GM23338 (cell line): ENCODE measurements at regions not wholly inside any gene's neighbourhood (a gene's known extent, or its start where the extent isn't known, plus 50 kb on each side); places are given as distances from the start of the nearest gene placed in this dataset.

Experiments used
- ATAC-seq: fragments of 200-7000 bp; cut with Tn5 transposase; 3 replicates; pipeline ENCODE4 v1.9.1; 2020
- DNase-seq: peaks from one replicate; pipeline ENCODE4 v3.0.0-alpha.2; 2015; ENCODE audit warnings: low spot score
- H2AFZ ChIP-seq: fragments of 200-600 bp; sonication (generic); 2 replicates; pipeline ENCODE4 v1.8.0; 2016; ENCODE audit warnings: antibody characterized with exemption, mild to moderate bottlenecking, moderate library complexity
- H3F3A ChIP-seq: fragments of 200-600 bp; sonication (generic); replicated peaks from 2 replicates; pipeline ENCODE4 v1.8.0; 2017; ENCODE audit warnings: antibody characterized with exemption, mixed run types, low read depth
- H3K27ac ChIP-seq: fragments of 200-600 bp; sonication (generic); 2 replicates; pipeline ENCODE4 v1.6.1; 2016; ENCODE audit warnings: low read depth
- H3K27me3 ChIP-seq: fragments of 200-600 bp; sonication (generic); 2 replicates; pipeline ENCODE4 v1.8.0; 2016; ENCODE audit warnings: mild to moderate bottlenecking, mixed run types, moderate library complexity; ENCODE audit not compliant: insufficient read depth
- H3K36me3 ChIP-seq: fragments of 200-600 bp; sonication (generic); 2 replicates; pipeline ENCODE4 v1.8.0; 2016; ENCODE audit warnings: mild to moderate bottlenecking; ENCODE audit not compliant: insufficient read depth
- H3K4me1 ChIP-seq: fragments of 200-600 bp; sonication (generic); 2 replicates; pipeline ENCODE4 v1.8.0; 2016; ENCODE audit warnings: mild to moderate bottlenecking, moderate library complexity; ENCODE audit not compliant: insufficient read depth
- H3K4me2 ChIP-seq: fragments of 200-600 bp; sonication (generic); 2 replicates; pipeline ENCODE4 v1.7.1; 2017; ENCODE audit warnings: mixed run types
- H3K4me3 ChIP-seq: fragments of 200-600 bp; sonication (generic); 2 replicates; pipeline ENCODE4 v1.6.1; 2016; ENCODE audit warnings: mixed run types
- H3K79me2 ChIP-seq: fragments of 200-600 bp; sonication (generic); replicated peaks from 2 replicates; pipeline ENCODE4 v1.8.0; 2017; ENCODE audit warnings: mild to moderate bottlenecking; ENCODE audit not compliant: insufficient read depth
- H3K9me2 ChIP-seq: fragments of 200-600 bp; sonication (generic); 2 replicates; pipeline ENCODE4 v1.8.0; 2017; ENCODE audit not compliant: insufficient read depth
- H4K20me1 ChIP-seq: fragments of 200-600 bp; sonication (generic); replicated peaks from 2 replicates; pipeline ENCODE4 v1.8.0; 2017; ENCODE audit warnings: mild to moderate bottlenecking; ENCODE audit not compliant: insufficient read depth
- H3K27ac Mint-ChIP-seq: 2 replicates; pipeline ENCODE4 v1.8.0; 2020; ENCODE audit warnings: inconsistent platforms, mild to moderate bottlenecking, moderate library complexity, mixed read lengths
- H3K27me3 Mint-ChIP-seq: 3 replicates; pipeline ENCODE4 v1.8.0; 2022; ENCODE audit warnings: low read depth, mild to moderate bottlenecking, moderate library complexity, mixed read lengths, inconsistent platforms; ENCODE audit not compliant: insufficient read depth, poor library complexity
- H3K36me3 Mint-ChIP-seq: 3 replicates; pipeline ENCODE4 v1.8.0; 2021; ENCODE audit warnings: low read depth, mild to moderate bottlenecking, inconsistent platforms, moderate library complexity, mixed read lengths
- H3K4me1 Mint-ChIP-seq: 3 replicates; pipeline ENCODE4 v1.8.0; 2020; ENCODE audit warnings: mild to moderate bottlenecking, inconsistent platforms, mixed read lengths
- H3K4me3 Mint-ChIP-seq: 3 replicates; pipeline ENCODE4 v1.8.0; 2021; ENCODE audit warnings: moderate library complexity, mild to moderate bottlenecking, inconsistent platforms, mixed read lengths
- H3K9me3 Mint-ChIP-seq: 3 replicates; pipeline ENCODE4 v1.8.0; 2020; ENCODE audit warnings: moderate library complexity, mild to moderate bottlenecking, inconsistent platforms, mixed read lengths
- CREB1 ChIP-seq: fragments of 250-450 bp; sonication (Bioruptor Pico); IDR thresholded peaks from 2 replicates; pipeline ENCODE4 v1.5.0; 2020; ENCODE audit warnings: low read depth, mild to moderate bottlenecking, moderate library complexity
- ETS1 ChIP-seq: IDR thresholded peaks from 2 replicates; pipeline ENCODE4 v1.6.1; 2016; ENCODE audit warnings: antibody characterized with exemption
- EZH2 ChIP-seq: fragments of 200-600 bp; sonication (generic); IDR thresholded peaks from one replicate; pipeline ENCODE4 v1.8.0; 2017; ENCODE audit warnings: antibody characterized with exemption, mild to moderate bottlenecking, low read depth; ENCODE audit not compliant: unreplicated experiment
- EZH2phosphoT487 ChIP-seq: fragments of 200-600 bp; sonication (generic); IDR thresholded peaks from one replicate; pipeline ENCODE4 v1.8.1; 2018; ENCODE audit warnings: antibody characterized with exemption; ENCODE audit not compliant: unreplicated experiment
- JUNB ChIP-seq: IDR thresholded peaks from one replicate; pipeline ENCODE4 v1.6.1; 2016; ENCODE audit warnings: antibody characterized with exemption; ENCODE audit not compliant: unreplicated experiment
- REST ChIP-seq: IDR thresholded peaks from one replicate; pipeline ENCODE4 v1.6.1; 2018; ENCODE audit warnings: antibody characterized with exemption; ENCODE audit not compliant: unreplicated experiment
- STAT1 ChIP-seq: IDR thresholded peaks from one replicate; pipeline ENCODE4 v1.6.1; 2016; ENCODE audit warnings: antibody characterized with exemption; ENCODE audit not compliant: unreplicated experiment
- ZNF114 ChIP-seq: fragments of 250-450 bp; sonication (Bioruptor Pico); IDR thresholded peaks from 2 replicates; pipeline ENCODE4 v1.5.0; 2020; ENCODE audit warnings: mild to moderate bottlenecking, moderate library complexity
- ZNF331 ChIP-seq: fragments of 250-450 bp; sonication (Bioruptor Pico); IDR thresholded peaks from 2 replicates; pipeline ENCODE4 v1.5.0; 2020; ENCODE audit warnings: low read depth, mild to moderate bottlenecking, moderate library complexity
- ZNF462 ChIP-seq: fragments of 250-450 bp; sonication (Bioruptor Pico); IDR thresholded peaks from 2 replicates; pipeline ENCODE4 v1.5.0; 2020; ENCODE audit warnings: mild to moderate bottlenecking, moderate library complexity

GRCh38 chr12:41905759-41906297 is 238.8 kb downstream of the GXYLT1 start:
- Histone ChIP-seq H3K36me3 (no peaks in the 10 kb centered on the region), H4K20me1 (no peaks in the 10 kb centered on the region), H3K4me3 (no peak overlapping the region), H3K27me3 (no peaks in the 10 kb centered on the region), H3K27ac (peak overlapping the region; percentile 48; the same call in 1 of the 2 replicates), H3K9me2 (0 out of 2 replicates have a peak, but pooled peaks cover 3% of the 10 kb centered on the region), H3K79me2 (no peaks in the 10 kb centered on the region), H3K4me2 (peak overlapping the region; percentile 42), H3F3A (no peaks in the 10 kb centered on the region), H2AFZ (no peak overlapping the region), H3K4me1 (peaks cover 24% of the 10 kb centered on the region)
- peak; percentile 60 for DNase-seq
- Mint-ChIP-seq H3K4me1 (peaks cover 41% of the 10 kb centered on the region), H3K9me3 (no peaks in the 10 kb centered on the region), H3K36me3 (no peaks in the 10 kb centered on the region), H3K27ac (peak overlapping the region; percentile 70), H3K4me3 (no peak overlapping the region), H3K27me3 (no peaks in the 10 kb centered on the region)
- TF ChIP-seq EZH2phosphoT487, result no peak
- ATAC-seq, result peak; percentile 77

- H3K27me3 ChIP-seq, result no peaks in the 10 kb centered on the region
- no peaks in the 10 kb centered on the region for H3K9me3 Mint-ChIP-seq
- peak overlapping the region; percentile 15; the same call in 1 of the 2 replicates for H2AFZ ChIP-seq
- H3K79me2 ChIP-seq, result no peaks in the 10 kb centered on the region
- no peaks in the 10 kb centered on the region for H3K27me3 Mint-ChIP-seq
- H3K4me3 ChIP-seq, result no peak overlapping the region
- no peak for ATAC-seq
- H3K9me2 ChIP-seq, result 0 out of 2 replicates have a peak, but pooled peaks cover 3% of the 10 kb centered on the region
- no peaks in the 10 kb centered on the region for H3F3A ChIP-seq
- no peak for DNase-seq
- peaks cover 24% of the 10 kb centered on the region for H3K4me1 ChIP-seq
- no peaks in the 10 kb centered on the region for H3K36me3 Mint-ChIP-seq
- no peaks in the 10 kb centered on the region for H4K20me1 ChIP-seq
- peak overlapping the region; percentile 15; the same call in 1 of the 2 replicates for H3K27ac ChIP-seq
- no peak overlapping the region for H3K4me3 Mint-ChIP-seq
- H3K4me1 Mint-ChIP-seq, result peaks cover 41% of the 10 kb centered on the region
- no peak overlapping the region for H3K27ac Mint-ChIP-seq
- H3K36me3 ChIP-seq, result no peaks in the 10 kb centered on the region
- H3K4me2 ChIP-seq, result peak overlapping the region; percentile 42
- TF ChIP-seq ZNF331 (no peak), STAT1 (no peak), ZNF114 (CRISPR knock-in tag) (no peak), ETS1 (no peak), ZNF462 (no peak), JUNB (no peak), CREB1 (no peak), EZH2phosphoT487 (no peak), REST (no peak), EZH2 (no peak)
Observed at GRCh38 chr12:41905073-41905758, 239.5 kb downstream of the GXYLT1 start.
